H9 (cell line): ENCODE measurements at regions not wholly inside any gene's neighbourhood (a gene's known extent, or its start where the extent isn't known, plus 50 kb on each side); places are given as distances from the start of the nearest gene placed in this dataset.

ENCODE experiments used
- DNase-seq: peaks from one replicate; pipeline ENCODE4 v3.0.0-alpha.2; 2017
- H2AFZ ChIP-seq: one replicate; pipeline ENCODE4 v1.6.1; 2013; ENCODE audit warnings: mild to moderate bottlenecking, low read length, control low read depth, moderate library complexity
- H2AK5ac ChIP-seq: 2 replicates; pipeline ENCODE4 v1.6.1; 2013; ENCODE audit warnings: low read length, control low read depth, mixed read lengths; ENCODE audit not compliant: insufficient read length
- H2BK120ac ChIP-seq: one replicate; pipeline ENCODE4 v1.6.1; 2013; ENCODE audit warnings: low read depth, mild to moderate bottlenecking, low read length, control low read depth, inconsistent platforms; ENCODE audit not compliant: poor library complexity, severe bottlenecking
- H2BK12ac ChIP-seq: 2 replicates; pipeline ENCODE4 v1.6.1; 2013; ENCODE audit warnings: low read length, control low read depth, mixed read lengths, low read depth; ENCODE audit not compliant: insufficient read length
- H2BK15ac ChIP-seq: 2 replicates; pipeline ENCODE4 v1.6.1; 2013; ENCODE audit warnings: low read depth, low read length, control low read depth
- H2BK20ac ChIP-seq: one replicate; pipeline ENCODE4 v1.6.1; 2013; ENCODE audit warnings: low read depth, mild to moderate bottlenecking, low read length, control low read depth, inconsistent platforms; ENCODE audit not compliant: poor library complexity, severe bottlenecking
- H2BK5ac ChIP-seq: 2 replicates; pipeline ENCODE4 v1.6.1; 2013; ENCODE audit warnings: low read length, control low read depth, mixed read lengths; ENCODE audit not compliant: insufficient read length
- H3K14ac ChIP-seq: 2 replicates; pipeline ENCODE4 v1.6.1; 2013; ENCODE audit warnings: low read length, control low read depth; ENCODE audit not compliant: insufficient read depth
- H3K18ac ChIP-seq: 2 replicates; pipeline ENCODE4 v1.6.1; 2013; ENCODE audit warnings: low read depth, mild to moderate bottlenecking, mixed read lengths, low read length, control low read depth; ENCODE audit not compliant: insufficient read length
- H3K23ac ChIP-seq: 2 replicates; pipeline ENCODE4 v1.6.1; 2013; ENCODE audit warnings: low read length, control low read depth, mixed read lengths, low read depth; ENCODE audit not compliant: insufficient read length
- H3K23me2 ChIP-seq: 2 replicates; pipeline ENCODE4 v1.6.1; 2013; ENCODE audit warnings: low read depth, mild to moderate bottlenecking, mixed read lengths, low read length, control low read depth; ENCODE audit not compliant: insufficient read length, poor library complexity, severe bottlenecking
- H3K27ac ChIP-seq: 2 replicates; pipeline ENCODE4 v1.5.1; 2013; ENCODE audit warnings: low read length, control low read depth, mixed read lengths, low read depth; ENCODE audit not compliant: insufficient read length
- H3K27me3 ChIP-seq: 2 replicates; pipeline ENCODE4 v1.6.1; 2013; ENCODE audit warnings: low read length, control low read depth, inconsistent platforms; ENCODE audit not compliant: insufficient read depth
- H3K4ac ChIP-seq: 2 replicates; pipeline ENCODE4 v1.6.1; 2013; ENCODE audit warnings: low read depth, mild to moderate bottlenecking, control low read depth, inconsistent platforms, low read length, moderate library complexity
- H3K4me1 ChIP-seq: 2 replicates; pipeline ENCODE4 v1.6.1; 2013; ENCODE audit warnings: low read length, control low read depth, inconsistent platforms; ENCODE audit not compliant: insufficient read depth
- H3K4me2 ChIP-seq: 2 replicates; pipeline ENCODE4 v1.6.1; 2013; ENCODE audit warnings: low read length, control low read depth, mixed read lengths; ENCODE audit not compliant: insufficient read length, insufficient read depth
- H3K56ac ChIP-seq: 2 replicates; pipeline ENCODE4 v1.6.1; 2013; ENCODE audit warnings: low read depth, mild to moderate bottlenecking, mixed read lengths, low read length, control low read depth; ENCODE audit not compliant: insufficient read length
- H3K79me1 ChIP-seq: 2 replicates; pipeline ENCODE4 v1.6.1; 2013; ENCODE audit warnings: low read depth, mild to moderate bottlenecking, moderate library complexity, low read length, control low read depth, inconsistent platforms; ENCODE audit not compliant: insufficient read depth, poor library complexity, severe bottlenecking
- H3K79me2 ChIP-seq: 2 replicates; pipeline ENCODE4 v1.6.1; 2013; ENCODE audit warnings: low read length, control low read depth, inconsistent platforms; ENCODE audit not compliant: insufficient read depth
- H3K9ac ChIP-seq: 2 replicates; pipeline ENCODE4 v1.6.1; 2013; ENCODE audit warnings: low read length, control low read depth, mixed read lengths; ENCODE audit not compliant: insufficient read length; ENCODE audit errors: extremely low read depth
- H3K9me3 ChIP-seq: one replicate; pipeline ENCODE4 v1.6.1; 2013; ENCODE audit warnings: low read depth, low read length, inconsistent platforms; ENCODE audit not compliant: control insufficient read depth
- H3T11ph ChIP-seq: one replicate; pipeline ENCODE4 v1.6.1; 2013; ENCODE audit warnings: mild to moderate bottlenecking, low read length, control low read depth, inconsistent platforms
- H4K20me1 ChIP-seq: one replicate; pipeline ENCODE4 v1.6.1; 2013; ENCODE audit not compliant: control insufficient read depth, insufficient read length, insufficient read depth
- H4K5ac ChIP-seq: 2 replicates; pipeline ENCODE4 v1.6.1; 2013; ENCODE audit warnings: low read depth, mild to moderate bottlenecking, mixed read lengths, low read length, control low read depth; ENCODE audit not compliant: insufficient read length
- H4K8ac ChIP-seq: replicated peaks from 2 replicates; pipeline ENCODE4 v1.6.1; 2013; ENCODE audit warnings: low read length, control low read depth, mixed read lengths, low read depth; ENCODE audit not compliant: insufficient read length
- H4K91ac ChIP-seq: 2 replicates; pipeline ENCODE4 v1.6.1; 2013; ENCODE audit warnings: low read depth, mild to moderate bottlenecking, moderate library complexity, mixed read lengths, low read length, control low read depth; ENCODE audit not compliant: insufficient read length
- H3K27ac Mint-ChIP-seq, 3 experiments: 2 replicates in 2 of 3; 3 replicates in 1 of 3; pipeline ENCODE4 v1.8.0; 2020 to 2021; ENCODE audit warnings: mixed read lengths in 3 of 3, mild to moderate bottlenecking in 1 of 3, moderate library complexity in 1 of 3
- H3K27me3 Mint-ChIP-seq: 2 replicates; pipeline ENCODE4 v1.8.0; 2021; ENCODE audit warnings: low read depth, mild to moderate bottlenecking, moderate library complexity, mixed read lengths
- H3K36me3 Mint-ChIP-seq, 3 experiments: 2 replicates in 2 of 3; 3 replicates in 1 of 3; pipeline ENCODE4 v1.8.0; 2020 to 2021; ENCODE audit warnings: low read depth in 3 of 3, mixed read lengths in 3 of 3; ENCODE audit not compliant: insufficient read depth in 1 of 3
- H3K4me1 Mint-ChIP-seq, 2 experiments: 2 replicates each; pipeline ENCODE4 v1.8.0; 2020; ENCODE audit warnings: mixed read lengths in 2 of 2
- H3K4me3 Mint-ChIP-seq, 2 experiments: 2 replicates in 1 of 2; 3 replicates in 1 of 2; pipeline ENCODE4 v1.8.0; 2020 to 2021; ENCODE audit warnings: mild to moderate bottlenecking in 2 of 2, mixed read lengths in 2 of 2, moderate library complexity in 1 of 2
- H3K9me3 Mint-ChIP-seq, 2 experiments: 2 replicates in 1 of 2; 3 replicates in 1 of 2; pipeline ENCODE4 v1.8.0; 2020; ENCODE audit warnings: mild to moderate bottlenecking in 2 of 2, mixed read lengths in 2 of 2, moderate library complexity in 1 of 2
- WGBS: extraction: QIAGEN DNeasy Blood & Tissue Kit; methylation state at CpG from one replicate; pipeline ENCODE4 v1.1.7; 2013; ENCODE audit warnings: missing lambda C conversion rate, low lambda C conversion rate, mixed read lengths; ENCODE audit not compliant: insufficient read length; ENCODE audit errors: extremely low coverage; 5-methylcytosine and 5-hydroxymethylcytosine counted together
- TF ChIP-seq, protein P1 (sequence below): fragments of 200-600 bp; sonication (generic); conservative IDR thresholded peaks from 3 replicates; pipeline ENCODE4 v1.8.0; 2021; ENCODE audit warnings: antibody characterized with exemption, mild to moderate bottlenecking

DNA sequence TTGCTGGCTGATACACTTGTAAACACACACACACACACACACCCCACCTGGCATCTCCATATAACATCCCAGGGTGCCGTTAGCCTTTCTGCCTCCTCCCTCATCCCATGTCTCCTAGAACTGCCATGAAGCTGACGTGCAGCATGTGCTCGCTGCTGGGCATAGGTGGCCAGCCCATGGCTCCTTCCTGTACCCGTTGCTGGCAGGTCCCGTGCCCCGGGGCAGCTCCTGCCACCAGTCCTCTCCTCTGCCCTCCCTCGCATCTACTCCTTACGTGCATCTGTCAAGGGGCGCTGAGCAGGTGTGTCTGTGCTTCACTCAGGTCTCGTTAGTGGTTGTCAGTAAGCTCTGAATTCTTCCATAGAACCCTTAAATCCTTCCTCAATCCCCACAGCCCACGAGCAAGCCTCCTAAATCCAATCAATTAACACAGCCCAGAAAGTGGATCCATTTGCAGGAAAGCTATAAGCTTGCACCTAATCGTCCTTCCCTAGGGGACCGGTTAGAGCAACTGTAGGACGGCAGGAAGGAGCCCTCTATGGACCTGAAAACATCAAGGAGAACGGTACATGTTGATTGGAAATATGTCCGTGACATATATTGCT, 218.1 kb upstream of the FOXF1 start:
- no peaks in the 10 kb centered on the region for H3K79me2 ChIP-seq
- no peaks in the 10 kb centered on the region for H4K20me1 ChIP-seq
- H3K27ac Mint-ChIP-seq, result no peak overlapping the region
- H2BK12ac ChIP-seq, result no peak overlapping the region
- H2BK120ac ChIP-seq, result no peak overlapping the region
- no peaks in the 10 kb centered on the region; a peak in 2 of 5 replicates for H3K9me3 Mint-ChIP-seq
- H3K14ac ChIP-seq, result no peak overlapping the region; the same call in 1 of the 2 replicates
- peaks cover 94% of the 10 kb centered on the region for H3K27me3 Mint-ChIP-seq
- no peak overlapping the region for H3K56ac ChIP-seq
- no peak overlapping the region for H3K9ac ChIP-seq
- H4K91ac ChIP-seq, result no peak overlapping the region
- no CpG with 5 or more reads among the region's 16 CpGs for WGBS
- H3K23ac ChIP-seq, result no peak overlapping the region
- no peak overlapping the region for H2AFZ ChIP-seq
- no peak for DNase-seq
- TF ChIP-seq, protein P1, sequence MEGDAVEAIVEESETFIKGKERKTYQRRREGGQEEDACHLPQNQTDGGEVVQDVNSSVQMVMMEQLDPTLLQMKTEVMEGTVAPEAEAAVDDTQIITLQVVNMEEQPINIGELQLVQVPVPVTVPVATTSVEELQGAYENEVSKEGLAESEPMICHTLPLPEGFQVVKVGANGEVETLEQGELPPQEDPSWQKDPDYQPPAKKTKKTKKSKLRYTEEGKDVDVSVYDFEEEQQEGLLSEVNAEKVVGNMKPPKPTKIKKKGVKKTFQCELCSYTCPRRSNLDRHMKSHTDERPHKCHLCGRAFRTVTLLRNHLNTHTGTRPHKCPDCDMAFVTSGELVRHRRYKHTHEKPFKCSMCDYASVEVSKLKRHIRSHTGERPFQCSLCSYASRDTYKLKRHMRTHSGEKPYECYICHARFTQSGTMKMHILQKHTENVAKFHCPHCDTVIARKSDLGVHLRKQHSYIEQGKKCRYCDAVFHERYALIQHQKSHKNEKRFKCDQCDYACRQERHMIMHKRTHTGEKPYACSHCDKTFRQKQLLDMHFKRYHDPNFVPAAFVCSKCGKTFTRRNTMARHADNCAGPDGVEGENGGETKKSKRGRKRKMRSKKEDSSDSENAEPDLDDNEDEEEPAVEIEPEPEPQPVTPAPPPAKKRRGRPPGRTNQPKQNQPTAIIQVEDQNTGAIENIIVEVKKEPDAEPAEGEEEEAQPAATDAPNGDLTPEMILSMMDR, result no peak
- H3K4me3 Mint-ChIP-seq, result no peak overlapping the region
- no peaks in the 10 kb centered on the region for H3K36me3 Mint-ChIP-seq
- peaks cover 2% of the 10 kb centered on the region; the same call in 1 of the 2 replicates for H3K4me1 ChIP-seq
- no peaks in the 10 kb centered on the region for H3K79me1 ChIP-seq
- peaks cover 33% of the 10 kb centered on the region for H3K27me3 ChIP-seq
- no peak overlapping the region for H2BK20ac ChIP-seq
- no peaks in the 10 kb centered on the region for H3K9me3 ChIP-seq
- H2AK5ac ChIP-seq, result no peak overlapping the region
- peaks cover 36 to 46% of the 10 kb centered on the region in 2 experiments for H3K4me1 Mint-ChIP-seq
- no peak overlapping the region for H3K4me2 ChIP-seq
- H4K8ac ChIP-seq, result no peak overlapping the region
- H3K18ac ChIP-seq, result no peak overlapping the region
- no peak overlapping the region for H3T11ph ChIP-seq
- H3K27ac ChIP-seq, result no peak overlapping the region
- H4K5ac ChIP-seq, result no peak overlapping the region
- H2BK15ac ChIP-seq, result no peak overlapping the region
- H2BK5ac ChIP-seq, result no peak overlapping the region
- no peak overlapping the region for H3K4ac ChIP-seq
- H3K23me2 ChIP-seq, result peaks cover 6% of the 10 kb centered on the region
